Naive thymus-derived CD8-positive, alpha-beta T cell (primary cell): ENCODE measurements at regions not wholly inside any gene's neighbourhood (a gene's known extent, or its start where the extent isn't known, plus 50 kb on each side); places are given as distances from the start of the nearest gene placed in this dataset.
"Not testable (repeated sequence)": the region's sequence is repeated elsewhere in the genome, so short reads cannot be mapped to it uniquely, and the experiment has no call there.

Source experiments
- ATAC-seq, 2 donors: fragments of 150-1000 bp; cut with Tn5 transposase in 1 of 2; sonication (Bioruptor Pico), chemical (Tn5 transposase) in 1 of 2; 1 replicate in 1 of 2; 2 replicates in 1 of 2; pipeline ENCODE4 v1.10.0; 2021; ENCODE audit warnings: mild to moderate bottlenecking in 2 of 2, moderate library complexity in 2 of 2
- POLR2A ChIA-PET: fragments of 350-600 bp; sonication (Branson Sonifier 250); formaldehyde crosslinking; loops from one replicate; lab custom pipeline; 2021; ENCODE audit warnings: antibody characterized with exemption; lab: Charles Lee
- DNase-seq, 10 donors: peaks; one replicate each; pipeline versions ENCODE4 v3.0.0 to v3.0.0-alpha.2; 2020 to 2022
- H3K27ac Mint-ChIP-seq, 10 donors: one replicate each; pipeline ENCODE4 v1.8.0; 2020 to 2022; ENCODE audit warnings: mild to moderate bottlenecking in 10 of 10, mixed read lengths in 10 of 10, moderate library complexity in 4 of 10, inconsistent platforms in 1 of 10
- H3K27me3 Mint-ChIP-seq, 5 donors: one replicate each; pipeline ENCODE4 v1.8.0; 2021 to 2022; ENCODE audit warnings: mixed read lengths in 5 of 5
- H3K36me3 Mint-ChIP-seq, 3 donors: one replicate each; pipeline ENCODE4 v1.8.0; 2020 to 2022; ENCODE audit warnings: mixed read lengths in 3 of 3, mild to moderate bottlenecking in 2 of 3, inconsistent platforms in 1 of 3
- H3K4me1 Mint-ChIP-seq, 4 donors: one replicate each; pipeline ENCODE4 v1.8.0; 2021 to 2022; ENCODE audit warnings: mixed read lengths in 4 of 4
- H3K4me3 Mint-ChIP-seq, 10 donors: one replicate each; pipeline ENCODE4 v1.8.0; 2020 to 2022; ENCODE audit warnings: mild to moderate bottlenecking in 10 of 10, mixed read lengths in 10 of 10, moderate library complexity in 6 of 10, inconsistent platforms in 1 of 10
- H3K9me3 Mint-ChIP-seq, 9 donors: one replicate each; pipeline ENCODE4 v1.8.0; 2020 to 2022; ENCODE audit warnings: mixed read lengths in 9 of 9, mild to moderate bottlenecking in 3 of 9, inconsistent platforms in 1 of 9, moderate library complexity in 1 of 9

DNA sequence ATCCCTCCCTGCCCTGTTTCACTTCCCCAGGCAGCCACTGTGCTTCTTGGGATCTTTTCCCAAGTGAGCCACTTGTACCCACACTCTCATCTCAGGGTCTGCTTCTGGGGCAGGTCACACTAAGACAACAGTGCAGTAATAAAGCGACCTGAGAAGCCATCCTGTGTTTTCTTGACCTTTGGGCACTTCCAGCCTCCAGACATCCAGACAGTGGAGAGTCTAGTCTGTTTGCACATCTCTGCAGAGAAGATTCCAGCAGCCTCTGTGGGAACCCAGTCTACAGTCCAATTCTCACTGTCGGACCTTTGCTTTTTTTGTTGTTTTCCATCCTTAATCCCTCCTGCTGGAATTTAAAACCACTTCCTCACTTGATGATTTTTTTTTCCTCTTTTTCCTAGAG lies 50.3 kb upstream of the ATP6AP2 start:
- DNase-seq (no peak), ATAC-seq (no peak)
- no peak overlapping the region for H3K27ac Mint-ChIP-seq
- H3K36me3 Mint-ChIP-seq = no peaks in the 10 kb centered on the region
- POLR2A ChIA-PET = no interaction called here
- no peaks in the 10 kb centered on the region for H3K4me1 Mint-ChIP-seq
- no peak overlapping the region for H3K4me3 Mint-ChIP-seq
- H3K27me3 Mint-ChIP-seq = peaks cover 0 to 4% (median 2%) of the 10 kb centered on the region in 5 donors
- H3K9me3 Mint-ChIP-seq = peaks cover 0 to 4% (median 0%) of the 10 kb centered on the region in 9 donors

DNA sequence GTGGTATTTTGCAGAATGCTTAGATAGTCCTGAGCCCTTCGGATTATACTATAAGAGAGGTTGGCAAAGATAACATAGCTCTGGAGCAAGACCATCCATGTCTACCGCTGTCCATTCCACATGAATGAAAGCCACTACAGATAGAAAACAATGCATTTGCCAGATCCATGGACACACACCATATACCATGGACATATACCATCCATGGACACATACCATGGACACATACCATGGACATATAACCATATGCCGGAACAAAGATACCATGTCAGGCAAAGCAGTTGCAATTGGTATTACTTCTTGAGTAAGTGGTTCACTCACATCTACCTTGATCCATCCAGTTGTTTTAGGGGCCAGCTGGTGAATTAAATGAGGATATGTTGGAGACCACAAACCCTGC lies 53.2 kb upstream of the ATP6AP2 start:
- Mint-ChIP-seq H3K27ac (no peak overlapping the region), H3K4me1 (no peaks in the 10 kb centered on the region), H3K9me3 (peaks cover 0 to 4% (median 0%) of the 10 kb centered on the region in 9 donors), H3K36me3 (no peaks in the 10 kb centered on the region), H3K27me3 (peaks cover 0 to 4% (median 3%) of the 10 kb centered on the region in 5 donors), H3K4me3 (no peak overlapping the region)
- ATAC-seq (no peak), DNase-seq (no peak)
- POLR2A ChIA-PET = interaction anchor here (0.6 kb wide), 1 partner anchor 47 kb away, joined by 5 read pairs; no protein-coding TSS in a partner anchor

- H3K4me1 Mint-ChIP-seq = no peaks in the 10 kb centered on the region
These were observed 54.4 kb upstream of the ATP6AP2 start for GRCh38 chrX:40526412-40526811.

GRCh38 chrX:40525901-40526300 lies 54.9 kb upstream of the ATP6AP2 start:
- H3K4me1 Mint-ChIP-seq, H3K27me3 Mint-ChIP-seq, H3K9me3 Mint-ChIP-seq, DNase-seq, H3K27ac Mint-ChIP-seq, H3K36me3 Mint-ChIP-seq, H3K4me3 Mint-ChIP-seq, POLR2A ChIA-PET, ATAC-seq: not testable (repeated sequence)

More at GRCh38 chrX:40526412-40526811, 54.4 kb upstream of the ATP6AP2 start:
- no peak overlapping the region for H3K4me3 Mint-ChIP-seq
- ATAC-seq (no peak), DNase-seq (no peak)
- H3K27me3 Mint-ChIP-seq = peaks cover 0 to 4% (median 3%) of the 10 kb centered on the region in 5 donors
- no peak overlapping the region for H3K27ac Mint-ChIP-seq
- peaks cover 0 to 4% (median 0%) of the 10 kb centered on the region in 9 donors for H3K9me3 Mint-ChIP-seq
- POLR2A ChIA-PET = no interaction called here
- no peaks in the 10 kb centered on the region for H3K36me3 Mint-ChIP-seq

- POLR2A ChIA-PET = no interaction called here
- Mint-ChIP-seq H3K27ac (no peak overlapping the region), H3K36me3 (no peaks in the 10 kb centered on the region), H3K27me3 (peaks cover 0 to 4% (median 3%) of the 10 kb centered on the region in 5 donors), H3K9me3 (peaks cover 0 to 4% (median 0%) of the 10 kb centered on the region in 9 donors), H3K4me3 (no peak overlapping the region), H3K4me1 (no peaks in the 10 kb centered on the region)
- DNase-seq = no peak
- no peak for ATAC-seq
These were observed 56.3 kb upstream of the ATP6AP2 start for GRCh38 chrX:40524423-40524822.

GRCh38 chrX:40523852-40524251 lies 56.9 kb upstream of the ATP6AP2 start:
- ATAC-seq = no peak
- DNase-seq = no peak
- Mint-ChIP-seq H3K4me3 (no peak overlapping the region), H3K36me3 (no peaks in the 10 kb centered on the region), H3K9me3 (peaks cover 0 to 4% (median 0%) of the 10 kb centered on the region in 9 donors), H3K4me1 (no peaks in the 10 kb centered on the region), H3K27me3 (peaks cover 0 to 3% (median 1%) of the 10 kb centered on the region in 5 donors), H3K27ac (no peak overlapping the region)
- POLR2A ChIA-PET = no interaction called here

- Mint-ChIP-seq H3K4me1 (no peaks in the 10 kb centered on the region), H3K27ac (no peak overlapping the region), H3K36me3 (no peaks in the 10 kb centered on the region), H3K27me3 (peaks cover 0 to 3% (median 0%) of the 10 kb centered on the region in 5 donors), H3K9me3 (peaks cover 0 to 7% (median 0%) of the 10 kb centered on the region in 9 donors), H3K4me3 (no peak overlapping the region)
- POLR2A ChIA-PET = no interaction called here
- DNase-seq = no peak
- no peak for ATAC-seq
These were observed 58.8 kb upstream of the ATP6AP2 start for GRCh38 chrX:40521868-40522450.

DNA sequence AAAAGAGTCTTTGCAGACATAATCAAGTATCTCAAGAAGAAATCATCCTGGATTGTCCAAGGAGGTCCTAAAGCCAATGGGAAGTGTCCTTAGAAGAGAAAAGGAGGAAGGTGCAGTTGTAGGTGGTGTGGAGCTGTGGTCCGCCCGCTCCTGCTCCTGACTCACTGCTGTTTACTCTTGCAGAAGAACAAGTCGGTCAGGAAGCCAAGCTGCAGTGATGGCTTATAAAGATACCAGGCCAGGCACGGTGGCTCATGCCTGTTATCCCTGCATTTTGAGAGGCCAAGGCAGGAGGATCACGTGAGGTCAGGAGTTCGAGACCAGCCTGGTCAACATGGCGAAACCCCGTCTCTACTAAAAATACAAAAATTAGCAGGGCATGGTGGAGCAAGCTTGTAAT lies 66.4 kb upstream of the ATP6AP2 start:
- Mint-ChIP-seq H3K27ac (no peak overlapping the region), H3K36me3 (peaks cover 0 to 7% (median 0%) of the 10 kb centered on the region in 3 donors), H3K27me3 (no peaks in the 10 kb centered on the region), H3K4me1 (no peaks in the 10 kb centered on the region), H3K9me3 (peaks cover 0 to 6% (median 0%) of the 10 kb centered on the region in 9 donors), H3K4me3 (no peak overlapping the region)
- DNase-seq (no peak), ATAC-seq (no peak)
- POLR2A ChIA-PET = no interaction called here

DNA sequence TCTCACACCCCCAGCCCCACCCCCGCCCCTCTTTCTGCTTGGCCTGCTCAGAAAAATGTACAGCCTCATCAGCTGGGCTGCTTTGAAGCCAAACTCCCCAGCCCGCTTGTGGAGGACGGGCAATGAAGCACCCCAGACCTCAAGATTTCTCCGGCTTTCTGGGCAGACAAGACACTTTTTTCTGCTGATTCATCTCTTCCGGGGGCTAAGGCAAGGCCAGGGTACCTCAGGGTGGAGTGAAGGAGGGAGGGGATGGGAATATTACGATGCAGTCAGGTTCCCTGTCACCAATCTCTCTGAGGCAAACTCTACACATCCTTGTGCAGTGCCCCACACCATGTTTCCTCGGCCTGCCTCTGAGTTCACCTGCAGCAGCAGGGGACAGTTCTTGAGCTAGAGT lies 66.9 kb upstream of the ATP6AP2 start:
- Mint-ChIP-seq H3K4me3 (no peak overlapping the region), H3K27me3 (no peaks in the 10 kb centered on the region)
- POLR2A ChIA-PET = no interaction called here

GRCh38 chrX:40513012-40513411 lies 67.8 kb upstream of the ATP6AP2 start:
- no peaks in the 10 kb centered on the region for H3K27me3 Mint-ChIP-seq
- peaks cover 0 to 4% (median 0%) of the 10 kb centered on the region in 9 donors for H3K9me3 Mint-ChIP-seq
- H3K4me1 Mint-ChIP-seq = no peaks in the 10 kb centered on the region
- H3K36me3 Mint-ChIP-seq = peaks cover 0 to 7% (median 0%) of the 10 kb centered on the region in 3 donors
- no peak for DNase-seq
- POLR2A ChIA-PET = no interaction called here
- no peak overlapping the region for H3K4me3 Mint-ChIP-seq
- ATAC-seq = no peak
- H3K27ac Mint-ChIP-seq = no peak overlapping the region

More for the DNA sequence above, 66.9 kb upstream of the ATP6AP2 start:
- Mint-ChIP-seq H3K36me3 (peaks cover 0 to 7% (median 0%) of the 10 kb centered on the region in 3 donors), H3K4me1 (no peaks in the 10 kb centered on the region), H3K27ac (no peak overlapping the region), H3K9me3 (peaks cover 0 to 6% (median 0%) of the 10 kb centered on the region in 9 donors)
- no peak for ATAC-seq
- no peak for DNase-seq

DNA sequence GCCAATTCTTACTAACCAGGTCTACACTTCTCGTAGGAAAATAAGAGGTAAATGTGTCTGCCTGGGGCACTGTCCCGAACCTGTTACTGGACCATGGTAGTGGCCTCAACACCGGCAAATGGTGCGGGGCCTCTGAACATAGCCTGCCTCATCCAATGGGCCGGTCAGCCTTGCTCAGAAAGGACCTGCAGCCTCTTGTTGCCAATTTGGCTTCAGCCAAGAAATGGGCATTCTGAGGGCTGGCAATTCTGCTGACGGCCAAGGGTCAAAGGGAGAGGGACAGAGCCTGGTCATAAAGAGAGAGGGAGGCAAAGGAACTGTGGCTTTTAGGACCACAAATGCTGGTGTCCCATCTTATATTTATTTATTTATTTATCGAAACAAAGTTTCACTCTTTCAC lies 69.5 kb upstream of the ATP6AP2 start:
- Mint-ChIP-seq H3K27ac (no peak overlapping the region), H3K4me1 (peaks cover 0 to 2% (median 0%) of the 10 kb centered on the region in 4 donors), H3K4me3 (no peak overlapping the region), H3K27me3 (no peaks in the 10 kb centered on the region), H3K36me3 (peaks cover 0 to 7% (median 0%) of the 10 kb centered on the region in 3 donors), H3K9me3 (peaks cover 0 to 4% (median 0%) of the 10 kb centered on the region in 9 donors)
- POLR2A ChIA-PET = no interaction called here
- ATAC-seq = no peak
- DNase-seq = no peak

DNA sequence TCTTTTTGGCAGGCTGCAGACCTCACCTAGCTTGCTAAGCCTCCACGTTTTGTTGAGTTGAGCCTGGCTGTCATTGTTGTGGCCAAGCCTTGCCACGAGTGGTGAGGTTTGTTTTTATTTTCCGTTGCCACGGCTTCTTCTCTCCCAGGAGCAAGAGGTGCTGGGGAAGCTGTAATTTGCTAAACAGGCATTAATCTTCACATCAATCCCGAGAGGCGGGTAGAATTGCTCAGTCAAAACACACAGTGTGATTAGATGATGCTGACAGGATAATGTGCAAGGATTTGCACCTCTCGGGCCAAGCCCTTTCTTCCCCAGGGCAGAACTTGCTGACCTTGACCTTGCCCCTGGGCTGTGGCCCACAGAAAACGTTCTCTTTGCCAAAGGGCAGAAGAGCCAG lies 72.2 kb upstream of the ATP6AP2 start:
- no peak for ATAC-seq
- no peak for DNase-seq
- POLR2A ChIA-PET = no interaction called here
- Mint-ChIP-seq H3K27me3 (no peaks in the 10 kb centered on the region), H3K4me1 (peaks cover 0 to 2% (median 0%) of the 10 kb centered on the region in 4 donors), H3K4me3 (no peak overlapping the region), H3K9me3 (peaks cover 0 to 4% (median 0%) of the 10 kb centered on the region in 9 donors), H3K36me3 (peaks cover 0 to 7% (median 0%) of the 10 kb centered on the region in 3 donors), H3K27ac (no peak overlapping the region)

DNA sequence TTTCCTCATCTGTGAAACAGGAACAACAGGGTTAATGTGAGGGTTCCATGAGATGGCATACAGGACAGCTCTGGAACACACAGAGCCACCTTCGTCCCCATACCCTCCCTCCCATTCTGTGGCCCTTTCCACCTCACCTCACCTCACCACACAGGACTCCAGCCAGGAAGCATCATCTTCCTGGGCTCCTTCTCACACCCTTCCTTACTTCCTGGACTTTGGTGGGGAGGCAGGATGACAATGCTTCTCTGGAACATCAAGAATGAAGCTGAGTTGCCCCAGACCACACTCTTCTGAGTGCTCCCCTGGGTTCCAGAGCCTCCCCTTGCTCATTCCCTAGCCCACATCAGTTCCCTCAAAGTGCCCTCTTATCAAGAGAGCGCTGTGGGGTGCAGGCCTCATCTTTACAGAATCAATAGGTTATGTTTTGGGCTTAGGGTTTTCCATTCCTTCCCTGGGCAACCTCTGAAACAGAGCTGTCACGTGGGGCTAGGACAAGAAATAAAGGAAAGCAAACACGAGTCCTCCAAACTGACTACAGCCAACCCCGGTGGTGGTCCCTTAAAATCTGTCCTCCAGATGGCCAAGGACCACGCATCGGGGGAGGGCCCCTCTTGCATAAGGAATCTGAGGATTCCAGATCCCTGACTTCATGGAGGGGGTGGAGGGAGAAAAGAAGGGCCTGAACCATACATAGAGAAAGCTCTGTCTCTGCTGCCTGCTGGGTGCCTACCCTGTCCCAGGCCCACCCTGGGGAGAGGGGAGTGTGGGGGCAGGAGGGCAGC lies 74.4 kb upstream of the ATP6AP2 start:
- Mint-ChIP-seq H3K4me1 (peaks cover 0 to 2% (median 0%) of the 10 kb centered on the region in 4 donors), H3K27me3 (no peaks in the 10 kb centered on the region), H3K9me3 (peaks cover 0 to 5% (median 0%) of the 10 kb centered on the region in 9 donors), H3K27ac (no peak overlapping the region), H3K4me3 (no peak overlapping the region), H3K36me3 (peaks cover 0 to 7% (median 0%) of the 10 kb centered on the region in 3 donors)
- no peak for DNase-seq
- POLR2A ChIA-PET = no interaction called here
- ATAC-seq = no peak
